Epidermal melanocyte (primary cell): ENCODE measurements at regions not wholly inside any gene's neighbourhood (a gene's known extent, or its start where the extent isn't known, plus 50 kb on each side); places are given as distances from the start of the nearest gene placed in this dataset.

ENCODE experiments used
- DNase-seq: peaks from one replicate; pipeline ENCODE4 v3.0.0; 2011; ENCODE audit warnings: low spot score; ENCODE audit not compliant: insufficient read length

DNA sequence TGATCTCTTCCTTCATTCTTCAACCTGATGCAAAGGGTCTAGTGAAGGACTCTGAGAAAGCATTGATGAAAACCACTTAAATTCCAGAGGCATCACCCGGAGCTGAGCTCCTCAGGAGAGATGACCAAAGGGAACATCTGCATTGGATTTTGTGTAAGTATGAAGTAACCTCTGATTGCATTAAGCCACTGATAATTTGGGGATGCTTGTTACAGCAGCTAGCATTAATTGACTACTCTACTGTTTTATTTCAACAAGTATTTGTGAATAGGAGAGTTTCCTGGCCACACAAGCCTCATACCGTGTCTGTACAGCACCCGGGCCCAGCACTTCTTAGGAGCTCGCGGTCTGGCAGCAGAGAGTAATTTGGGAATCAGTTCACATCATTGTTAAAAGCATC is 250.7 kb upstream of the POU3F1 start:
- DNase-seq: no peak

DNA sequence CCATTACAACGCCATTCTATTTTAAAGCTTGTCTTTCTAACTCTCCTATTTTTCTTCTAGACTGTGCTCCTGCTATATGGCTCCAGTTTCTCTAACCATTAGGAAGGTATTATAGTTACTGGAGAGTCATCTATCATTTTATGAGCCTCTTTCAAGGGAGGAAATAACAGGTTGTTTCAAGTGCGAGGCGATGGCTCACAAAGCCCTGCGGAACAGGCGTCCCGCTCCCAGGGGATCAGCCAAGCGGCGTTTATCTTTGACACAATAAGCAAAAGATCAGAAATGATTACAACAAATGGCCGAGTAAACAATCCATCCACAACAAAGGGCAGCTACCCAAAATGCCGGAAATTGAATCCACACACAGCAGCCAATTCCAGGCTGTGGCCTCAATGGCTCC is 249.5 kb upstream of the POU3F1 start:
- no peak for DNase-seq

GRCh38 chr1:38293567-38293966 is 247.0 kb upstream of the POU3F1 start:
- no peak for DNase-seq

- DNase-seq: no peak
These were observed 246.4 kb upstream of the POU3F1 start for GRCh38 chr1:38292969-38293368.

GRCh38 chr1:38291906-38292521 is 245.4 kb upstream of the POU3F1 start:
- no peak for DNase-seq

- no peak for DNase-seq
These were observed 244.7 kb upstream of the POU3F1 start for GRCh38 chr1:38291336-38291735.

- no peak for DNase-seq
These were observed 242.4 kb upstream of the POU3F1 start for GRCh38 chr1:38289034-38289433.

DNA sequence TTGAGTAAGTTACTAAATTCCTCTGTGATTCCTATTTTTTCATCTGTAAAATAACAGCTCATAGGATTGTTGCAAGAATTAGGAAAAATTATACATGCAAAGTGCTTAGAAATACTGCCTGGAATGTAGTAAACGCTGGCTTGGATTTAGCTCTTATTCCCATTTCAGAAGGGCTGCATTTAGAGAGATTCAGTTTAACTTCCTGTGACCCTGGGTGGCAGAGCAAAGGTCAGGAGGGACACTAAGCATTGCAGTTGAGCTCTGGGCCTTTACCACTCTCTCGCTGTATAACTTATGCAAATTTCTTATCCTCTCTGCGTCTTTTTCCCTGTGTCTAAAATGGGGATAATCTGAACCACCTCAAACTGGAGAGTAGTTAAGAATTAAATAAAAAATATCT is 241.0 kb upstream of the POU3F1 start:
- DNase-seq: no peak

DNA sequence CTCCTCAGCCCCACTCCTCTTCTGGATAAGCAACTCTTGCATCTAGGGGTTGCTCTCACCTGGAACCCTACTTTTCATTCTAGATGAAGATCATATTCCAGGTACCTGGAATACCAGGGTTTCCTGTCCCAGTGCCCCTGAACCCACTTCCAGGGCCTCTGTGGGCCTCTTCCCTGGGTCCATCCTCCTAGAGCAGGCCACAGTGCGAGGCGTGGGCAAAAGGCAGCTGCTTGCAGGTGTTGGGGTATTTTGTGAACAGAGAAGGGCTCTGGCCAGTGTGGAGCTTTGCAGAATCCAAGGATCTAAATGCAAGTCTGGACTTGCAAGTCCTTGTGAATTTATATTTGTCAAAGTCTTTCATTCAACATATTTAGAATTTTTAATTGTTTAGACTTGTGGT is 240.4 kb upstream of the POU3F1 start:
- DNase-seq: no peak

- no peak for DNase-seq
These were observed 239.4 kb upstream of the POU3F1 start for GRCh38 chr1:38285807-38286530.

DNA sequence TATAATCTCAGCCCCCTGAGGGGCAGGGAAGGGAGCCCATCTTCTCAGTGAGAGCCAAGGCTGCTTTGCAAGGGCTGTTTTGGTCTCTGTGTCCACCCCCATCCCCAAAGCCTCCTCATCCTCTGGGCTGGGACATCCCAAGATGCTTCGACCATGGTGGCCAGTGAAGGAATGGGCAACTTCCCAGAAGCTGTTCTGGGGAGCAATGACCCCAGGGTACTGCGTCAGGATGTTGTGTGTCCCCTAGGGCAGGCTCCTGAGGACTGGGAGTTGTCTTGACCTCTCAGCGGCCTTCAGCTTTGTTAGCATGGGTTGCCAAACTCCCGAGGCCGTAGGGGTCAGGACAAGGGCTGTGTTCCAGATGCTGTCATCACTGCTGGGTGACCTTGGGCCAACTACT is 238.4 kb upstream of the POU3F1 start:
- no peak for DNase-seq

DNA sequence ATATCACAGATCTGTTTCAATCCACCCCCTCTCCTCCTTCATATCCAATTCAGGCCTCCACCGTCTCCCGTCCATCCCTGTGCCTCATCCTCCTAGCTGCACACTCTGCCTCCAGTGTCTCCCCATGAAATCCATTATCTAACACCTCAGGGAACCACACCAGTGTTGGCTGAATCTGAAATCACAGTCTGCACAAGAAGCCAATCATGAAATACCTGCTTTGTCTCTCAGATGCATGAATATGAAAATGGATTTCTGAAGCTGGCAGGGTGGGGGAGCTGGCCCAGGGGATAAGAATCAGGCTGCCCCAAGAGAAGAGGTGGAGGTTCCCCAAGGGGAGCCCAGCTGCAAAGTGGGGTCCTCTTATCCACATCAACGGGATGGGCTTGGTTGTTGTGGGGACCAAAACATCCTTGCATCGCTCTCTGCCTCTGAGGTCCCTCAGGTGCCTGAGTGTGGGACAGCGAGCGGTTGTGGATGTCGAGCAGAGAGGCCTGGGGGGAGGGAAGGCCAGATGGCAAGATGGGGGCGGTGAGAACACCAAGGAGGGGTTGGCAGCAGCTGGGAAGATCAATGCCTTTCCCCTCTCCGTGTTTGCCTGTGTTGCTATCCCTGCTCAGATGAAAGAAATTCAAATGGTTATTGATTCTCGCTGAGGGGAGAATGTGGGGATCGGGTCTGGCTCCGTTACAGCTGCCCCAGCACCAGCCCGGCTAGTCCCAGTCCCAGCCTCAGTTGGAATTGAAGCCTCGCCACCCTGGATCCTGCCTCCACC is 237.3 kb upstream of the POU3F1 start:
- no peak for DNase-seq

DNA sequence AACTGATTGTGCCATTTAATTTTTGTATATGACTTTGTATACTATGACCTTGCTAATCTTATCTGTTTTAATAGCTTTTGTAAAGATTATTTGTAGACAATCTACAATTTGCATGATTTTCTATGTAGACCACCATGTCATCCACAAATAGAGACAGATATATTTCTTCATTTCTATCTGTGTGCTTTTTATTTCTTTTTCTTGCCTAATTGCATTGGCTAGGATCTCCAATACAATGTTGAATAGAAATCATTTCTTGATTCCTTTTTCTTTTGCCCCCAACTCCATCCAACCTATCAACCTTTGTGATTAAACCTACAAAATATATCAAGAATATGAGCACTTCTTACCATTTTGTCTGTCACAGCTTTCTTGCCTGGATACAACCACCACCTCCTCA is 232.6 kb upstream of the POU3F1 start:
- DNase-seq: no peak

DNA sequence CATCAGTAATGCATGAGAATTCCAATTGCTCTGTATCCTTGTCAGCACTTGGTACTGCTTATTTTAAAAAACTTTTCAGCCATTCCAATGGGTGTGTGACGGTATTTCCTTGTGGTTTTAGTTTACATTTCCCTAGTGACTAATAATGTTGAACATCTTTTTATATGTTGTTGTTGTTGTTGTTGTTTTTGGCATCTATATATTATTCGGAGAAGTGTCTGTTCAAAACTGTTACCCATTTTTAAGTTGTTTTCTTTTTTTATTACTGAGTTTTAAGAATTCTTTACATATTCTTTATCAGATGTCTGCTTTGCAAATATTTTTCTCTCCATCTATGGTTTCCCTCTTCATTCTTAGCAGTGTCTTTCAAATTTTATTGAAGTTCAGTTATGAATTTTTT is 231.1 kb upstream of the POU3F1 start:
- no peak for DNase-seq

GRCh38 chr1:38275960-38276359 is 229.4 kb upstream of the POU3F1 start:
- DNase-seq: no peak

DNA sequence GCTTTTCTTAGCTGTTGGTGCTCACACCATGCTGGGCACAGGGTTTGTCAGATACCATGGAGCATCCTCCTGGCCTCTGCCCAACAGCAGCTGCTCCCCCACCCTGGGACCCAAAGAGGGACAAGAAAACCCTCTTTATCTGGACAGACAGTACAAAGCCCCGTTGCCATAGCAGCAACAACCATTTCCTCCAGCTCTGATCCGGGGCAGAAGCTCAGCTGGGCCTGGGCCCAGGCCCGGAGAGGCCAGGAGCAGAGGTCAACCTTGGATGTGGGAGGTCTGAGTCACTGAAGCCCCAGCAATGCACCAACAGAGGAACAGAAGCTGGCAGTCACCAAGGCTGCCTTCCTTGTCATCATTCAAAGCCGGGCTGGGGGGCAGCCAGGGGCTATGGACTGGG is 228.4 kb upstream of the POU3F1 start:
- no peak for DNase-seq

GRCh38 chr1:38273196-38273804 is 226.7 kb upstream of the POU3F1 start:
- DNase-seq: no peak

DNA sequence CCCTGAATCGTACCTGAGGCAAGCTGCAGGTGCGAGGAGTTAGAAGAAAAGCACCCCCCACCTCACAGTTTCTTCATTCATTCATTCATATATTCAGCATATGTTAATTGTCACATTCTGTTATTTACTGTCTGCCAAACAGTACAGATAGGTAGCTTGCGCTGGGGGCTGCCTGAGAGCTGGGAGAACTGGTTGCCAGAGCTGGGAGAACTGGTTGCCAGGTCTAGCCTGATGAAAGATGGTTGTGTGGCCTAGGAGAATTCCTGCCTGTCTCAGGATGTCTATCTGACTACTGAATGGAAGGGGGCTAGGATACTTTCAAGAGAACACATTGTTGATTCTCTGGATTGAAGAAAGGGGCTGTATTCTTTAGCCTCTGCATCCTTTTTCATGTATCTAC is 225.9 kb upstream of the POU3F1 start:
- no peak for DNase-seq

GRCh38 chr1:38270849-38271633 is 224.4 kb upstream of the POU3F1 start:
- DNase-seq: no peak

- DNase-seq: no peak
These were observed 223.6 kb upstream of the POU3F1 start for GRCh38 chr1:38269923-38270848.
